Testis (tissue), 2 donors: ENCODE measurements at regions not wholly inside any gene's neighbourhood (a gene's known extent, or its start where the extent isn't known, plus 50 kb on each side); places are given as distances from the start of the nearest gene placed in this dataset.

Experiments used
- DNase-seq: peaks from one replicate; pipeline ENCODE4 v3.0.0-alpha.2; 2019
- H3K27ac ChIP-seq, 2 donors: fragments of 200-600 bp; sonication (generic); one replicate each; pipeline ENCODE4 v1.5.1; 2019
- H3K27me3 ChIP-seq: fragments of 200-600 bp; sonication (generic); one replicate; pipeline ENCODE4 v1.5.1; 2019
- H3K36me3 ChIP-seq: fragments of 200-600 bp; sonication (generic); one replicate; pipeline ENCODE4 v1.5.1; 2017; ENCODE audit warnings: low read depth; ENCODE audit errors: missing control alignments
- H3K4me1 ChIP-seq: fragments of 200-600 bp; sonication (generic); one replicate; pipeline ENCODE4 v1.5.1; 2019
- H3K4me3 ChIP-seq, 2 donors: fragments of 200-600 bp; sonication (generic); one replicate each; pipeline ENCODE4 v1.5.1; 2017 to 2019
- H3K9me3 ChIP-seq: fragments of 200-600 bp; sonication (generic); one replicate; pipeline ENCODE4 v1.5.1; 2017
- POLR2A ChIP-seq: fragments of 450-650 bp; IDR thresholded peaks from one replicate; pipeline ENCODE4 v1.6.1; 2017; ENCODE audit warnings: antibody characterized with exemption, mild to moderate bottlenecking, moderate library complexity
- WGBS, 2 donors: methylation state at CpG; one replicate each; pipeline ENCODE4 v1.1.5; 2018; 5-methylcytosine and 5-hydroxymethylcytosine counted together
- intact Hi-C: fragments of 100-400 bp; cut with DNase I; formaldehyde crosslinking; loops from one replicate; pipeline ENCODE4 v1.15.1; 2023; ENCODE audit warnings: low total_unique reads
- TF ChIP-seq, protein P1 (sequence below), 3 experiments: fragments of 450-650 bp in 2 of 3; fragments of 200-600 bp in 1 of 3; sonication (generic) in 1 of 3; IDR thresholded peaks; one replicate each; pipeline ENCODE4 v1.5.1; 2016 to 2019; ENCODE audit warnings: antibody characterized with exemption in 3 of 3, mild to moderate bottlenecking in 2 of 3, moderate library complexity in 1 of 3

DNA sequence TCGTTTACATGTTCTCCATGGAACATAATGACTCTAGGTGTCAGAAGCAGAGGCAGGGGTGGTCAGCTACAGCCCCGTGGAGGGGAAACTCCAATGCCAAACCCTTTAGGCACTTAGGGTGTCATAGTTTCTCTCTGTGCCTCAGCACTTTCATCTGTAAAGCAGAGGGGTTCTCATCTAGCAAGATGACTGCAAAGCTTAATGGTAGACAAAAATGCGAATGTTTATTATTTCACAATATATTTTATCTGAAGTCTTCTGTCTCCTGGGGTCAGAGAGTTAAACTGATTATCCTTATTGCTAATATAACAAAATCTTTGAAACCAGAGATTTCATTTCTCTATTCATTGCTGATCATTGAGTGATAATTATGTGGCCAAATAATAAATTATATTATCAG is 522.5 kb downstream of the TSN start:
- no peak for DNase-seq
- Histone ChIP-seq H3K4me3 (no peak overlapping the region), H3K4me1 (no peaks in the 10 kb centered on the region), H3K9me3 (no peaks in the 10 kb centered on the region), H3K27me3 (no peaks in the 10 kb centered on the region), H3K36me3 (no peaks in the 10 kb centered on the region), H3K27ac (no peak overlapping the region)
- intact Hi-C loops = no loop called here
- TF ChIP-seq, protein P1, sequence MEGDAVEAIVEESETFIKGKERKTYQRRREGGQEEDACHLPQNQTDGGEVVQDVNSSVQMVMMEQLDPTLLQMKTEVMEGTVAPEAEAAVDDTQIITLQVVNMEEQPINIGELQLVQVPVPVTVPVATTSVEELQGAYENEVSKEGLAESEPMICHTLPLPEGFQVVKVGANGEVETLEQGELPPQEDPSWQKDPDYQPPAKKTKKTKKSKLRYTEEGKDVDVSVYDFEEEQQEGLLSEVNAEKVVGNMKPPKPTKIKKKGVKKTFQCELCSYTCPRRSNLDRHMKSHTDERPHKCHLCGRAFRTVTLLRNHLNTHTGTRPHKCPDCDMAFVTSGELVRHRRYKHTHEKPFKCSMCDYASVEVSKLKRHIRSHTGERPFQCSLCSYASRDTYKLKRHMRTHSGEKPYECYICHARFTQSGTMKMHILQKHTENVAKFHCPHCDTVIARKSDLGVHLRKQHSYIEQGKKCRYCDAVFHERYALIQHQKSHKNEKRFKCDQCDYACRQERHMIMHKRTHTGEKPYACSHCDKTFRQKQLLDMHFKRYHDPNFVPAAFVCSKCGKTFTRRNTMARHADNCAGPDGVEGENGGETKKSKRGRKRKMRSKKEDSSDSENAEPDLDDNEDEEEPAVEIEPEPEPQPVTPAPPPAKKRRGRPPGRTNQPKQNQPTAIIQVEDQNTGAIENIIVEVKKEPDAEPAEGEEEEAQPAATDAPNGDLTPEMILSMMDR (IDR thresholded peaks at IDR 0.05) = no peak
- TF ChIP-seq POLR2A = no peak
- WGBS, 2 donors = 51% methylated on average over 3 of the region's 3 CpGs

DNA sequence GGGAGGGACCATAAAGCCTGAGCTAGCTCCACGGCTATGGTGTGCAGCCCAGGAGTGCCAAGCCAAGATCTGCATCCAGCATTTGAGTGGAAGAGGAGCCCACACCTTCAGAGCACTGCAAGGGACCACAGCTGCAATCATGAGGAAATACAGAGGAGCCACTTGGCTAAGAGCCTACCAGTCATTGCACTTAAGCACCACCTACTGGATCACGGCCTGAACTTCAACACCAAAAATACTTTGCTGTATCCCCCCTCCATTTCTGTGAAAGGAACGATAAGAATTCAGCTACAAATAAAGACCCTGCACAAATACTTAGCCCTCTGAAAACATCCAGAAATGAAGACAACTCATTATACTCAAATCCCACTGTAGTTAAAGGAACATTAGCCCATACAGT is 545.3 kb downstream of the TSN start:
- TF ChIP-seq, protein P1 (IDR thresholded peaks at IDR 0.05) = no peak
- TF ChIP-seq POLR2A = no peak
- H3K4me3 ChIP-seq = no peak overlapping the region
- 92 to 94% methylated on average over 3 of the region's 3 CpGs for WGBS, 2 donors
- H3K36me3 ChIP-seq = no peaks in the 10 kb centered on the region
- no peaks in the 10 kb centered on the region for H3K27me3 ChIP-seq
- intact Hi-C loops = no loop called here
- H3K27ac ChIP-seq = no peak overlapping the region
- no peak for DNase-seq
- H3K9me3 ChIP-seq = no peaks in the 10 kb centered on the region
- no peaks in the 10 kb centered on the region for H3K4me1 ChIP-seq

DNA sequence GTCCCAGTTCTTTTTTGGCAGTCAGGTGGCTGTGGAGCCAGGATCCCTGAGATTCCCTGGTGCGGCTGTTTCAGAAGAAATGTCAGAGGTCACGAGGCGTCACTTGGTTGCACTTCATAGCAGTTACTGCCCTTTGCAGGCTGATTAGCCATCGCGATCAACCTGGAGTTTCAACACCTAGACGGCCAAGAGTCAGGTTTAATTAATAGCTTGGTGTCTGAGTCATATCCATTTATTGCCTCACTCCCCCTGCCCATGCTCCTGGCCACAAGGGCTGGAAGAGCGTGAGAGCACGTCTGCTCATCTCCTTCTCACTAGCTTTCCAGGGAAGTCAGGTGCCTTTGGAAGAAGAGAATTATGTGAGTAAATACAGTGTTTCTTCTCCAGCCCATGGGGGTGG is 552.3 kb downstream of the TSN start:
- H3K27me3 ChIP-seq = no peaks in the 10 kb centered on the region
- no peak for DNase-seq
- no peak overlapping the region for H3K4me3 ChIP-seq
- no peaks in the 10 kb centered on the region for H3K4me1 ChIP-seq
- WGBS, 2 donors = 61 to 77% methylated on average over 8 of the region's 8 CpGs
- no peaks in the 10 kb centered on the region for H3K9me3 ChIP-seq
- H3K27ac ChIP-seq = no peak overlapping the region
- no peaks in the 10 kb centered on the region for H3K36me3 ChIP-seq
- intact Hi-C loops = no loop called here
- TF ChIP-seq, protein P1 (IDR thresholded peaks at IDR 0.05) = no peak

DNA sequence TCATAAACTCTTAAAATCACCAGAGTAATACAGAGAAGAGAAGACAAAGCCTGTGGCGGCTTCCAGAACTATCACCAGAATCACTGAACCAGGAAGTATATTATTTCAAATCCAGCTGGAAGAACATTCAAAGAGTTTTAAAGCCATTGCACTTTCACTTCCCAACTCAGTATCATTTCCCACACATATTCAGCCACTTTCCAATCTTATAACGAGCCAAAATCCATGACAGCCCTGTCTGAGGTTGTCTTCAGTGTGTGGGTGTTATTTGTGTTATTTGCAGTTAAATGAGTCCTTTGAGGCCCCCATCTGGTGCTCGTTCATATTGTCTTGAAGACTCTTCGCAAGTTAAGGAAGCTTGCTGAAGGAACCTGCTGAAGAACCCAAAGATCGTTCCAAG is 559.9 kb downstream of the TSN start:
- 74 to 76% methylated on average over 5 of the region's 5 CpGs for WGBS, 2 donors
- H3K4me1 ChIP-seq = no peaks in the 10 kb centered on the region
- no peak for DNase-seq

DNA sequence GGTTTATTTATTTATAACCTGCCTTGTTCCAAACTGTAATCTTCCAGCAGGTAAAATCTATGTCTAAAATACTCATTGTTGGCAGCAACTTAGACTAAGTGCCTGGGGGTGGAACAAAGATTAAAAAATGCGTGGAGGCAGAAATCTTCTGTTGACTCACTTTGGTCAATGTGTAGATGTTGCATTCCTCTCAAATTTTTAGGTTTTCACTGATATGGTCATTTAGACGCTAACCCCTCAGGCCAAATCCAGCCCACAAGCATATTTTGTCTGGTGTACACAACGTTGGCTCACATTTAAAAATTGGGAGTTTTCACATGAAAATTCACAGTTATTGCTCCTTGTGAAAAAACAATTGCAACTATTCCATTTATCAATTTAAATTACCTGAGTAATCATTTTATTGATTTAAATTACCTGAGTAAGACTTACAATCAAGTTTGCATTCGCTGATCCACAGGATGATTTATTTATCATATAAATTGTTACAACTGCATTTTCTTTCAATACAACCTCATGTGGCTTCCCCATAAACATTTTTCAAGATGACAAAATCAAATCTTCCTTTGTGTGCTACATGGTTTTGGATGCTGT is 564.2 kb downstream of the TSN start:
- Histone ChIP-seq H3K4me3 (no peak overlapping the region), H3K36me3 (no peaks in the 10 kb centered on the region), H3K9me3 (no peaks in the 10 kb centered on the region), H3K27ac (no peak overlapping the region), H3K4me1 (no peaks in the 10 kb centered on the region), H3K27me3 (no peaks in the 10 kb centered on the region)
- intact Hi-C loops = no loop called here
- WGBS, 2 donors = 72 to 77% methylated on average over 4 of the region's 4 CpGs
- DNase-seq = no peak
- no peak for TF ChIP-seq POLR2A
- TF ChIP-seq, protein P1 (IDR thresholded peaks at IDR 0.05) = no peak

More for the DNA sequence above, 559.9 kb downstream of the TSN start:
- no peak for TF ChIP-seq POLR2A
- TF ChIP-seq, protein P1 (IDR thresholded peaks at IDR 0.05) = no peak
- Histone ChIP-seq H3K27ac (no peak overlapping the region), H3K4me3 (no peak overlapping the region), H3K27me3 (no peaks in the 10 kb centered on the region), H3K36me3 (no peaks in the 10 kb centered on the region), H3K9me3 (no peaks in the 10 kb centered on the region)
- intact Hi-C loops = no loop called here
